ENCODE measurements at regions not wholly inside any gene's neighbourhood (a gene's known extent, or its start where the extent isn't known, plus 50 kb on each side); places are given as distances from the start of the nearest gene placed in this dataset.

- Histone ChIP-seq H3K36me3 (no peaks in the 10 kb centered on the region), H3K4me1 (ENCODE audit: control insufficient read depth in 1 of 2, insufficient read depth in 1 of 2, low read depth in 1 of 2, low read length in 1 of 2) (no peaks in the 10 kb centered on the region), H3K27me3 (peaks cover 41% of the 10 kb centered on the region), H3K27ac (no peak overlapping the region), H3K9me3 (no peaks in the 10 kb centered on the region), H3K4me3 (ENCODE audit: low read depth in 1 of 2, low read length in 1 of 2) (no peak overlapping the region)
- TF ChIP-seq CTCF (IDR thresholded peaks at IDR 0.05), result no peak
Observed at GRCh38 chr16:86222965-86223551, 287.3 kb upstream of the FOXF1 start.

GRCh38 chr16:86224126-86224525 is 286.2 kb upstream of the FOXF1 start:
- H3K27ac ChIP-seq, result no peak overlapping the region
- no peaks in the 10 kb centered on the region for H3K36me3 ChIP-seq
- no peaks in the 10 kb centered on the region for H3K4me1 ChIP-seq (ENCODE audit: control insufficient read depth in 1 of 2, insufficient read depth in 1 of 2, low read depth in 1 of 2, low read length in 1 of 2)
- H3K27me3 ChIP-seq, result peaks cover 51% of the 10 kb centered on the region
- TF ChIP-seq CTCF (IDR thresholded peaks at IDR 0.05), result no peak
- no peak overlapping the region for H3K4me3 ChIP-seq (ENCODE audit: low read depth in 1 of 2, low read length in 1 of 2)
- no peaks in the 10 kb centered on the region for H3K9me3 ChIP-seq

- no peak overlapping the region for H3K4me3 ChIP-seq (ENCODE audit: low read depth in 1 of 2, low read length in 1 of 2)
- H3K27me3 ChIP-seq, result peaks cover 56% of the 10 kb centered on the region
- H3K36me3 ChIP-seq, result no peaks in the 10 kb centered on the region
- H3K9me3 ChIP-seq, result no peaks in the 10 kb centered on the region
- TF ChIP-seq CTCF (IDR thresholded peaks at IDR 0.05), result no peak
- H3K4me1 ChIP-seq (ENCODE audit: control insufficient read depth in 1 of 2, insufficient read depth in 1 of 2, low read depth in 1 of 2, low read length in 1 of 2), result no peaks in the 10 kb centered on the region
- H3K27ac ChIP-seq, result no peak overlapping the region
Observed at GRCh38 chr16:86224629-86225028, 285.7 kb upstream of the FOXF1 start.

- Histone ChIP-seq H3K4me1 (ENCODE audit: control insufficient read depth in 1 of 2, insufficient read depth in 1 of 2, low read depth in 1 of 2, low read length in 1 of 2) (no peaks in the 10 kb centered on the region), H3K4me3 (ENCODE audit: low read depth in 1 of 2, low read length in 1 of 2) (no peak overlapping the region), H3K9me3 (no peaks in the 10 kb centered on the region), H3K27ac (no peak overlapping the region), H3K36me3 (no peaks in the 10 kb centered on the region), H3K27me3 (peaks cover 57% of the 10 kb centered on the region)
- TF ChIP-seq CTCF (IDR thresholded peaks at IDR 0.05), result no peak
Observed at GRCh38 chr16:86225905-86226371, 284.4 kb upstream of the FOXF1 start.

- H3K9me3 ChIP-seq, result no peaks in the 10 kb centered on the region
- no peak overlapping the region for H3K4me3 ChIP-seq (ENCODE audit: low read depth in 1 of 2, low read length in 1 of 2)
- TF ChIP-seq CTCF (IDR thresholded peaks at IDR 0.05), result no peak
- no peak overlapping the region for H3K27ac ChIP-seq
- H3K36me3 ChIP-seq, result no peaks in the 10 kb centered on the region
- peaks cover 46% of the 10 kb centered on the region for H3K27me3 ChIP-seq
- H3K4me1 ChIP-seq (ENCODE audit: control insufficient read depth in 1 of 2, insufficient read depth in 1 of 2, low read depth in 1 of 2, low read length in 1 of 2), result no peaks in the 10 kb centered on the region
Observed at GRCh38 chr16:86227041-86227440, 283.3 kb upstream of the FOXF1 start.

Measured in neutrophil (primary cell).